Adrenal gland (tissue), 5 donors: ENCODE measurements at regions not wholly inside any gene's neighbourhood (a gene's known extent, or its start where the extent isn't known, plus 50 kb on each side); places are given as distances from the start of the nearest gene placed in this dataset.

Experiments used
- CTCF ChIP-seq, 6 experiments: fragments of 450-650 bp in 4 of 6; fragments of 200-600 bp in 2 of 6; sonication (generic) in 1 of 6; IDR thresholded peaks; 1 replicate in 5 of 6; 2 replicates in 1 of 6; pipeline versions ENCODE4 v1.5.1 to v1.8.0; 2016 to 2021; ENCODE audit warnings: antibody characterized with exemption in 6 of 6, mild to moderate bottlenecking in 2 of 6, moderate library complexity in 1 of 6
- POLR2A ChIP-seq, 2 donors: fragments of 450-650 bp; IDR thresholded peaks; one replicate each; pipeline ENCODE4 v1.6.1; 2017; ENCODE audit warnings: antibody characterized with exemption in 2 of 2, mild to moderate bottlenecking in 2 of 2, moderate library complexity in 1 of 2
- donor health status: DM: no; HTN: no; CAD: no.

GRCh38 chr5:100479079-100479688 is 56.0 kb upstream of the FAM174A start:
- peak; percentile 16 to 53 (median 34) for TF ChIP-seq CTCF (IDR thresholded peaks at IDR 0.05)
- no peak for TF ChIP-seq POLR2A (IDR thresholded peaks at IDR 0.05)
